ENCODE measurements at regions not wholly inside any gene's neighbourhood (a gene's known extent, or its start where the extent isn't known, plus 50 kb on each side); places are given as distances from the start of the nearest gene placed in this dataset.

DNA sequence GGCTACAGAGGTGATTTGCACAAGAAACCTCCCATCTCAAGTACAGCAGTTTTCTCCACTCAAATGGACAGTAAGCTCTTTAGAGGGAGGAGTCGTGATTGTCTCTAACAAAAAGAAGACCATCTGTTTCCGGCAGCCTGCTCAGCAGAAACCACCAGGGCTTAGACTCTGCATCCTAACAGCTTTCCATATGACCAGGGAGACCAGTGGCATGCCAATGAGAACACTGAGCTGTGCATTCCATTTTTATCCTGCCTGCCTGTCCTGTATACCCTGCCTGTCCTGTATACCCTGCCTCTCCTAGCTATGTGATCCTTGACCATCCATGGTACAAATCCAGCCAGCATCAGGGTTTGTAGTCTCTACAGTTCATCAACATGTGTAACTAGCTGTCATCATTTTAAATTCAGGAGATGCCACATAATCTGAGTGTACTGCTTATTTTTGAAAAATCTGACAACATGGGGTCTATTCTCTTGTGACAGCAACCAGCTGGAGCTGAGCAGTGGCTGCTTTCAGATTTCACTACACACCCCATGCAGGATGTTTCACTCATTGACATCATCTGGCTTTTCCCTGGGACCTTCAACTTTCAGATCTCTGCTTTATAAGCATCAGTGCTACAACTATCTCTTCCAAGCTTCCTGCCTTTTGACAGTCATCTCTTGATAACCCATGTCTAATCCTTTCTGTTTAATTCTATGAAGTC lies 50.5 kb upstream of the POU2AF2 start:
- FAIRE-seq = no peak

DNA sequence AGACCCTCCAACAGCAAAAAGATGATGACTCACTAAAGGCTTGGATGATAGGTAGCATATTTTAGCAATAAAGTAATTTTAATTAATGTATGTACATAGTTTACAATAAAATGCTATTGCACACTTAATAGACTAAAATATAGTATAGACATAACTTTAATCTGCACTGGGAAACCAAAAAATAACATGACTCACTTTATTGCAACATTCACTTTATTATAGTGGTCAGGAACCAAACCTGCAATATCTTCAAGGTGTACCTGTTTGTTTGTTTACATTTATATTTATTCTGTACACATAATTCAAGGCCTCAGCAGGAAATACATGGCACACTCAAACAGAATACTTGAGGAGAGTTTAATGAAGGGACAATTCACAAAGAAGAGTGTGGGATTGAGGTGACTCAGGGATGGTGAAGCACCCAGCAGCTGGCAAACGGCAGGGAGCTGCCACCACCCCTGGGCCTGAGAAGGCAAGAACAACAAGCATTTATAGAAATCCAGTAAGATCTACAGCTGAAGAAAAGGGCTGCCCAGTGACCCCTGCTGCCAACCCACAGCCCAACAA lies 51.5 kb upstream of the POU2AF2 start:
- FAIRE-seq = no peak

- FAIRE-seq = no peak
These were observed 56.1 kb upstream of the POU2AF2 start for GRCh38 chr11:111189466-111189865.

- FAIRE-seq = no peak
These were observed 59.1 kb upstream of the POU2AF2 start for GRCh38 chr11:111186308-111186915.

DNA sequence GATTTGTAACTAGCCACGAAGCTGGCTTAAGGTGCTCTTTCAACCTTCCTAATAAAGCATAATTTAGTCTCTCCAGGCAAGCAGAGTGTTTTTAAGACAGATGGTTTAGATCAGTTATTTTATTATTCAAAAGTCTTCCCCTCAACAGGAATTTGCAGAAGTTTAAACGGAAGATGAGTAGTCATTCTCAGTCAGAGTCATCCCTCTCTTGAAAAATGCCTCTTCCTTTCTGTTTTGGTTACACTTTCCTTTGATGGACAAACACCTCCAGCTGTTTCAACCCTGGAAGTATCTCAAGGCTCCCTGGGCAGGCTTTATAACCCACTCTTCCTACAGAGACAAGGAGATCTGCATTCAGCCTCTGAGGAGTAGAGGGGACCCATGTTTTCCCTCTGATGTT lies 60.3 kb upstream of the POU2AF2 start:
- FAIRE-seq = no peak

DNA sequence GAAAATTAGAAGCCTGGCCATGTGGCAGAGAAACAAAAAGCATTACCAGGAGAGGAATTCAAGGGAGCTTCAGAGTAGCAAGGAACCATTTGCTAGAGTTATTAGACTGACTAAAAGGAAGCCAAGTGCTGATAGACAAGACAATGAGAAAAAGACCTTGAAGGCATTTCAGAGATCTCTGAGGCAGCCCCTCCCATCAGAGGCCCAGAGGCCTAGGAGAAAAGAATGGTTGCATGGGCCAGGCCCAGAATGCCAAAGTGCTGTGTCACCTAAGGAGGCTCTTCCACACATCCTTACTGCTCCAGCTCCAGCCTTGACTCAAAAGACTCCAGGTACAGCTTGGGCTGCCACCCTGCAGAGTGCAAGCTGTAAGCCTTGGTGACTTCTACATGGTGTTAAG lies 61.8 kb upstream of the POU2AF2 start:
- no peak for FAIRE-seq

- FAIRE-seq = no peak
These were observed 66.2 kb upstream of the POU2AF2 start for GRCh38 chr11:111179184-111179910.

- no peak for FAIRE-seq
These were observed 68.3 kb upstream of the POU2AF2 start for GRCh38 chr11:111177037-111177871.

DNA sequence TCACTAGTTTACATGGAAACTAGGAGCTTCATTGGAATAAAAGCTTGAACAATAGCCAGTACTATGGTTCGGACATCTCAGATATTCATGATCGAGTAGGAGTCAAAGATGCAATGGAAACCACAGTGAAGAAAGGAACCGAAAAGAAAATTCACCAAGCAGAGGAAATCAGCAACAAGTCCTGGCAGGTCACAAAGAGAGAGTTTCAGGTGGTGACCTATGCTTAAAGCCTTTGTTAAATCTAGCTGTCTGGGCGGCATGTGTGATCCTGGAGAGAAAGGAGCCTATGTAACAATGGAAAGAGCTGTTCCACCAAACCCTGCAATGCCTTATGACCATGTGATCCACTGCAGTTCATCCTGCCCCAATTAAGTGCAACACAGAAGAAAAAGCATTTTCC lies 68.9 kb upstream of the POU2AF2 start:
- no peak for FAIRE-seq

DNA sequence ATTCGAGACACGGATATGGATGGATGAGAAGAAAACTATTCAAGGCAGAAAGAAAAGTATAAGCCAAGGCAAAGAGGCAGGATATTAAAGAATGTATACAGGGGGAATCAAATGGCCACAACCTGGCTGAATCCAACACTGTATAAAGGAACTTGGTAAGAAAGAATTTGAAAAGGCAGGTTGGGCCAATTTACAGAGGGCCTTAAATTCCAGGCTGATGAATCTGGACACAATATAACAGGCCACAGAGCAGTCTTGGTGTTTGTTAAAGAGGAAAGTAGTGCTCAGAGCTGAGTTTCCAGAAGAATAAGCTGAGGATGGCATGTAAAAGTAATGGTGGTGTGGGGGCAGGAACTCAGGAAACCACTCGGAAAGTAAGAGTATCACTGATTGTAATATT lies 72.3 kb upstream of the POU2AF2 start:
- no peak for FAIRE-seq

DNA sequence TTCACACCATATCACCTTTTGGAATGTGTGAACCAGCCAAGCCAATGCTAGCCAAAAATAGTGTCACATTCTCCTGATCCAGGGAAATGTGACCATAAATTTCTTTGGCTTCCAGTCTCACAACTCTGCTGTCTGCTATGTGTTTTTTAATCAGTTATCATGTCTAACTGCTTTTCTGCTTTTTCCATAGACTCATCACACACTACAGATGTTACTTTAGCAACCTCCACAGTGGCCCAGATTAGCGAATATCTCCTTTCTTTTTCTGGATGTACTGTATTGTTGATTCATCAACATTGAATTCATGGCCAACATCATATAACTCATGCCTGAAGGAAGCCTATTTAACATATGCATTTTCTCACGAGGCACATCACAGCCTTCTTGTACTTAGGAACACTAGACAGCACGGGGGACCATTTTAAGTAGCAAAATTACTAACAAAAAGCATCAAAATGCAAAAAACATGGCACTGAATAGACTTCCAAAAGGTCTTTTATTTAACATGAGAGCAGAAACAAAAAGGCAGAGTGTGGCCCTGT lies 73.1 kb upstream of the POU2AF2 start:
- no peak for FAIRE-seq

DNA sequence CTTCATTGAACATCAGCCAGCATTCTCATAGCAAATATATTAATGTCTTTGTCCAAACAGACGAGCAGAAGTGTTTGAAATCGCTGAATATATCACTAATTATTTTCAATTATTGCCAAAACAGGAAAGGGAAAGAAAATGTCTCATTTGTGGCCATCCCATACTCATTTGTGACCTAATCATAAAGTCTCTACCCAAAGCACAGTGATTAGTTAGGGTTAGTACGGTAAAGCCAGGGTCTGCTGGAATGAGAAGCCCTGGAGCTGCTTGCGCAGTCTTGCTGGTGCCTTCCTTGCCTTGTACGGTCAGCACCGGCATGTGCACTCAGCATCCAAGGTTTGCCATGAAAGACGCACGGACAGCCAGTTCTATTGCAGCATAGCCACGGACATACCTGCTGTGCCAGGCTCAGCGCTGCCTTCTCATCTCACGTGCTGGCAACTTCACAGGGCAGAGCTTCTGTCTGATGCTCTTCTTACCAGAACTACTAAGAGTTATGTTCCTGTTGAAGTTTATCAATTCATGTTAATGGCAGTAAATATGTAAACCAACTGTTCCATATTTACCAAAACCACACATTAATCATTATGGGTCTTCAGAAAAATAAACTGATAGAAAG lies 74.7 kb upstream of the POU2AF2 start:
- no peak for FAIRE-seq

GRCh38 chr11:111169367-111169766 lies 76.2 kb upstream of the POU2AF2 start:
- no peak for FAIRE-seq

DNA sequence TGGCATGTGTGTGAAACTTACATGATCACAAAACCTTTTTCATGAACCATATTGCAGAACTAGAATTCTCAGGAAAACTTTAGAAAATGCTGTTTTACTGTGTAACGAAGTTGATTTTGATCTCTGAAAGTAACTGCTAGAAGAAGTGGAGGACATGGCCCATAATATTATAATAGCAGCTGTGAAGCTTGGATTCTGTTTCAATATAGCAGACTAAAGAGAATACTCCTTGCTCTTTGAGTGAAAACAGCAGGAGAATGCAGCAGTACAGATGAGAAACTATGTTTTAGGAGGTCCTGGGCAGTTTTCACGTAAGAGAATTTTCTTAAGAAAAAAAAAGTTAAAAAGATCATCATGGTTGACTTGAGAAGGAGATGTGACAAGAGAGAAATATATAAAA lies 76.7 kb upstream of the POU2AF2 start:
- FAIRE-seq = no peak

GRCh38 chr11:111167666-111168065 lies 77.9 kb upstream of the POU2AF2 start:
- no peak for FAIRE-seq

DNA sequence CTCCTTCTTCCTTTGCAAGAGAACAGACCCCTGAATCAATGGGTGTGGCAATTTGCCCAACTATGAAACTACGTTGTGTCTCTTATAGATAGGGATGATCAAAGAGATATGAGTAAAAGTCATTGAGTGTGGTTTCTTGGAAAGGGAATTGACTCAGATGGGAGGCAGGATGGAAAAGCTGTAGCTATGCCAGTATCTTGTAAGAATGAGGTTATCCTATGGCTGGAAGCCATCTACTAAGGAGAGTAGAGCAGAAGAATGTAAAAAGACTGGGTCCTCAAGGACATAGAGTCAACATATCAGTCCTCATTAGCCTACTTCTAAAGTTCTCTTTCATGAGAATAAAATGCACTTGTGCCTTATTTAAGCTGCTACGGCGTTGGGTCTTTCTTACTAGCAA lies 78.9 kb upstream of the POU2AF2 start:
- no peak for FAIRE-seq

DNA sequence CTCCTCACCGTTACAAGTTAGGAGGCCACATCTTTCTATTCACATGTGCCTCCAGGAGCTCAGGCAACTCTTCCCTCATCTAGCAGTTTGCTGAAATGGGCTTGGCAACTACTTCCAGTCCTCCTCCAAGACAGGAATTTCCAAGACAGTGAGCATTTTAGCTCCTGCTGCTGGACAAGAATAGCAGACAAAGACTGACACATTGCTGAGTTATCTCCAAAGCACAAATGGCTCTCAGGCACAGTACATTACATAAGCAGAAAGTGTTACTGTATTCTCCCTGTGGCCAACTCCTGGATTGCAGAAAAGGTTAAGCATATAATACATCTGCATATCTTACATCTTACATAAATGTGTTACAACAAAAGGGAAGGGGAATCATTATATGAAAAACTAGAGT lies 83.2 kb upstream of the POU2AF2 start:
- FAIRE-seq = no peak

GRCh38 chr11:111157571-111157970 lies 88.0 kb upstream of the POU2AF2 start:
- no peak for FAIRE-seq

DNA sequence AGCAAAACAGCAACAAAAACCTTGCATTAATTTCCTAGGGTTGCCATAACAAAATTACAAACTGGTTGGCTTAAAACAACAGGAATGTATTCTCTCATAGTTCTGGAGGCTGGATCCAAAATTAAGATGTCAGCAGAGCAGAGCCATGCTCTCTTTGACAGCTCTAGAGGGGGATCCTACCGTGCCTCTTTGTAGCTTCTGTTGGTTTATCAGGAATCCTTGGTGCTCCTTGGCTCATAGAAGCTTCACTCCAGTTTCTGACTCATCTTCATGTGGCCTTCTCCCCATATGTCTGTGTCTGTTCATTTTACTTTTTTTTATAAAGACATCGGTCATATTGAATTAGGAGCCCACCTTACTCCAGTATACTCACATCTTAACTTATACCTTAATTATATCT lies 90.5 kb upstream of the POU2AF2 start:
- FAIRE-seq = no peak

DNA sequence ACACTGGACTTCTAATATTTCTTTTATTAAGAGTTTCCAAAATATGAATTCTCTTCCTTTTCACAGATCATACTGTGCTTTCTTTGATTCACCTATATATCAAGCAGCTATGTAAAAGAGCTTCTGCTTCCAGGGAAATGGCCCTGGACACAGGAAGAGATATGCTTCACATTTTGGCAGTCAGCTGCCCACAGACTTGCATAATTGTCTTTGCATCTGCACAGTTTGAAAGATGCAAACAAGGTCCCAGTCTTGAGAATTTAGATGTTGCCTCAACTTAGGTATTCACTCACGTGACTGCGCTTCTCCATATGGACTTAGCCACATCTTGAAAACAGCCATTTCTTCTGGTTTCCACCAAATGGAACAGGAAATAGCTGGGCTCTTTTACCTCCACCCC lies 92.3 kb upstream of the POU2AF2 start:
- no peak for FAIRE-seq

DNA sequence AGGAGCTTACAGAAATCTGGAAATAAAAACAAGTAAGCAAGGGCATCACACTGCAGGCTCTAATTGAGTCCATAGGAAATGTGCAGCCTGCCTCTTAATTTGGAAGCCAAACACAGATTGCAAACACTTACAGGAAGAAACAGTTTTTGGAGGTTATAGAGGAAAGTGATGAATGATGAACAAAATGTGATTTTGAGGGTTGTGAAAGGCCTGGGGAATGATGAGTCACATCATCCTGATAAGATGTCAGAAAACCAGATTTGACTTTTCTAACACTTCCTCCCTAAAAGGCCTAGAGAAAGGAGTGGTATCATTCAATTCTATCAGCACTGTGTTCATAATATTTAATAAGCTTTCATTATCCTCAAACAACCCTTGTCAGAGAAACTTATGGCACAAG lies 96.6 kb upstream of the POU2AF2 start:
- no peak for FAIRE-seq

GRCh38 chr11:111148121-111148520 lies 97.4 kb upstream of the POU2AF2 start:
- no peak for FAIRE-seq

Data from endometrium (tissue), 2 donors.